ENCODE measurements at regions not wholly inside any gene's neighbourhood (a gene's known extent, or its start where the extent isn't known, plus 50 kb on each side); places are given as distances from the start of the nearest gene placed in this dataset.

DNA sequence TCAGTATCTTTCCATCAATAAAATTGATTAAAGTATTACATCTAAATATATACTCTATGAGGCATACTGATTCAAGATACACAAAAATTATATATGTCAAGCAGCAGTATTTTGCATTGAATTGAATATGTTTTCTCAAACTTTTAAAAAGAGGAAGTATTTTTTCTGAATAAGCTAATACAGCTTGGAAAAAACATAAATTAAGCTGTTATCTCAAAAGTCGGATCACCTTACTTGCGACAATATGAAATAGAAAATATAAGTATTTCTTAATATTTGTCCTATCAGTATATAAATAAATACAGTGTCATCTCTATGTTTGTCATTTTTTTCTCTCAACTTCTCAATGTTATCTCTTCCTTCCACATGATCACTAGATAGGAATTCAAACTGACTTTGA is 139.3 kb downstream of the MBL2 start:
- H3K9me3 ChIP-seq (ENCODE audit: insufficient read depth, low read depth, low read length) = no peaks in the 10 kb centered on the region
- H3K4me3 ChIP-seq (ENCODE audit: low read length) = no peak overlapping the region
- no CpG with 5 or more reads among the region's 2 CpGs for WGBS
- no peaks in the 10 kb centered on the region for H3K27me3 ChIP-seq (ENCODE audit: insufficient read depth, low read length)
- H3K36me3 ChIP-seq (ENCODE audit: insufficient read depth, low read length) = no peaks in the 10 kb centered on the region
- H3K27ac ChIP-seq (ENCODE audit: low read depth, low read length) = no peak overlapping the region
- H3K9ac ChIP-seq (ENCODE audit: low read depth, low read length) = no peak overlapping the region
- peaks cover 11% of the 10 kb centered on the region for H3K4me1 ChIP-seq (ENCODE audit: insufficient read depth, low read length)

DNA sequence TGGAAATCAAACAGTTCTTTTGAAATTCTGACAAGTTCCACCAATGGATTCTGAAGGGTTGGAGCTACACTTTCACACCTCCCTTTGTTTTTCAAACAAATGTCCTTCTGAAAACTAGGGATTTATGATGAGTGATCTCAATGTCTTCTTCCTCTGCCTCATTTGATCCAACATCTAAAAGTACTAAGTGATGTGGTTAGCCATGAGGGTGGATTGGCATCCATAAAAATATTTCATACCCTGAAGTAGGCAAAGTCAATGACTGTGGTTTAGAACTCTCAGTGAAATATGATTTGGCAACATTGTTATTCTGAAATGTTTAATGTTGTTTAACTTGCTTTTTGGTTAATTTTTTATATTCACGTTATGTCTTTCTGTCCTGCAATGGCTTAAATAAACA is 136.9 kb downstream of the MBL2 start:
- peaks cover 11% of the 10 kb centered on the region for H3K4me1 ChIP-seq (ENCODE audit: insufficient read depth, low read length)
- H3K4me3 ChIP-seq (ENCODE audit: low read length) = no peak overlapping the region
- H3K27ac ChIP-seq (ENCODE audit: low read depth, low read length) = no peak overlapping the region
- no peaks in the 10 kb centered on the region for H3K27me3 ChIP-seq (ENCODE audit: insufficient read depth, low read length)
- no peaks in the 10 kb centered on the region for H3K36me3 ChIP-seq (ENCODE audit: insufficient read depth, low read length)
- H3K9ac ChIP-seq (ENCODE audit: low read depth, low read length) = no peak overlapping the region
- H3K9me3 ChIP-seq (ENCODE audit: insufficient read depth, low read depth, low read length) = no peaks in the 10 kb centered on the region
- WGBS = no CpG with 5 or more reads among the region's 1 CpG

GRCh38 chr10:52636874-52637273 is 135.7 kb downstream of the MBL2 start:
- no peak overlapping the region for H3K27ac ChIP-seq (ENCODE audit: low read depth, low read length)
- H3K36me3 ChIP-seq (ENCODE audit: insufficient read depth, low read length) = no peaks in the 10 kb centered on the region
- no peak overlapping the region for H3K9ac ChIP-seq (ENCODE audit: low read depth, low read length)
- H3K9me3 ChIP-seq (ENCODE audit: insufficient read depth, low read depth, low read length) = no peaks in the 10 kb centered on the region
- no peak overlapping the region for H3K4me3 ChIP-seq (ENCODE audit: low read length)
- peaks cover 11% of the 10 kb centered on the region for H3K4me1 ChIP-seq (ENCODE audit: insufficient read depth, low read length)
- no peaks in the 10 kb centered on the region for H3K27me3 ChIP-seq (ENCODE audit: insufficient read depth, low read length)

DNA sequence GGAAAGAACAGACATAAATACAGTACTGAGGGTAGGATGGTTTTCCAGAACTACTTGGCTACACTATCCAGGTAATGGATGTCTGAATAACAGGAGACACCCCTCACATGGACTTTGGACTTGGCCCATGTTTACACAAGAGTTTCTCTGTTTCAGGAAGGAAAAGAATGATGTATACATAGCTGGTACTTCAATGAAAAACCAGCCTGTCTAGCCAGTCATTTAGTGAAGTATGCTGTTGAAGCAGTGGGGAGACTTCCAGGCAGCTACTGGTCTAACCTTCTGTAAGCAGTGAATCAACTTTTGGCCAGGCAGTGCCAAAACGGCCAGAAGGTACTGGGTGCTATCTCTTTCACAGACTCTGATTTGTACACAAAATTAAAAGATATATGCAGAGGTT is 135.0 kb downstream of the MBL2 start:
- H3K9ac ChIP-seq (ENCODE audit: low read depth, low read length) = no peak overlapping the region
- H3K9me3 ChIP-seq (ENCODE audit: insufficient read depth, low read depth, low read length) = no peaks in the 10 kb centered on the region
- peaks cover 5% of the 10 kb centered on the region for H3K4me1 ChIP-seq (ENCODE audit: insufficient read depth, low read length)
- 100% methylated on average over 1 of the region's 1 CpG for WGBS
- no peaks in the 10 kb centered on the region for H3K36me3 ChIP-seq (ENCODE audit: insufficient read depth, low read length)
- H3K27me3 ChIP-seq (ENCODE audit: insufficient read depth, low read length) = no peaks in the 10 kb centered on the region
- no peak overlapping the region for H3K27ac ChIP-seq (ENCODE audit: low read depth, low read length)
- no peak overlapping the region for H3K4me3 ChIP-seq (ENCODE audit: low read length)

GRCh38 chr10:52639652-52640051 is 132.9 kb downstream of the MBL2 start:
- no peak overlapping the region for H3K27ac ChIP-seq (ENCODE audit: low read depth, low read length)
- H3K4me1 ChIP-seq (ENCODE audit: insufficient read depth, low read length) = no peaks in the 10 kb centered on the region
- H3K27me3 ChIP-seq (ENCODE audit: insufficient read depth, low read length) = no peaks in the 10 kb centered on the region
- no peaks in the 10 kb centered on the region for H3K36me3 ChIP-seq (ENCODE audit: insufficient read depth, low read length)
- WGBS = no CpG with 5 or more reads among the region's 1 CpG
- no peak overlapping the region for H3K9ac ChIP-seq (ENCODE audit: low read depth, low read length)
- H3K4me3 ChIP-seq (ENCODE audit: low read length) = no peak overlapping the region
- H3K9me3 ChIP-seq (ENCODE audit: insufficient read depth, low read depth, low read length) = no peaks in the 10 kb centered on the region

- no peaks in the 10 kb centered on the region for H3K36me3 ChIP-seq (ENCODE audit: insufficient read depth, low read length)
- no peak overlapping the region for H3K9ac ChIP-seq (ENCODE audit: low read depth, low read length)
- no peaks in the 10 kb centered on the region for H3K27me3 ChIP-seq (ENCODE audit: insufficient read depth, low read length)
- no peak overlapping the region for H3K4me3 ChIP-seq (ENCODE audit: low read length)
- no peak overlapping the region for H3K27ac ChIP-seq (ENCODE audit: low read depth, low read length)
- WGBS = 68% methylated on average over 4 of the region's 4 CpGs
- no peaks in the 10 kb centered on the region for H3K4me1 ChIP-seq (ENCODE audit: insufficient read depth, low read length)
- no peaks in the 10 kb centered on the region for H3K9me3 ChIP-seq (ENCODE audit: insufficient read depth, low read depth, low read length)
Measured at GRCh38 chr10:52642208-52642607, 130.4 kb downstream of the MBL2 start.

GRCh38 chr10:52644373-52645186 is 128.0 kb downstream of the MBL2 start:
- Histone ChIP-seq H3K27me3 (ENCODE audit: insufficient read depth, low read length) (no peaks in the 10 kb centered on the region), H3K9ac (ENCODE audit: low read depth, low read length) (no peak overlapping the region), H3K4me3 (ENCODE audit: low read length) (no peak overlapping the region), H3K4me1 (ENCODE audit: insufficient read depth, low read length) (no peaks in the 10 kb centered on the region), H3K36me3 (ENCODE audit: insufficient read depth, low read length) (no peaks in the 10 kb centered on the region), H3K9me3 (ENCODE audit: insufficient read depth, low read depth, low read length) (no peaks in the 10 kb centered on the region), H3K27ac (ENCODE audit: low read depth, low read length) (no peak overlapping the region)
- 72% methylated on average over 2 of the region's 3 CpGs for WGBS

DNA sequence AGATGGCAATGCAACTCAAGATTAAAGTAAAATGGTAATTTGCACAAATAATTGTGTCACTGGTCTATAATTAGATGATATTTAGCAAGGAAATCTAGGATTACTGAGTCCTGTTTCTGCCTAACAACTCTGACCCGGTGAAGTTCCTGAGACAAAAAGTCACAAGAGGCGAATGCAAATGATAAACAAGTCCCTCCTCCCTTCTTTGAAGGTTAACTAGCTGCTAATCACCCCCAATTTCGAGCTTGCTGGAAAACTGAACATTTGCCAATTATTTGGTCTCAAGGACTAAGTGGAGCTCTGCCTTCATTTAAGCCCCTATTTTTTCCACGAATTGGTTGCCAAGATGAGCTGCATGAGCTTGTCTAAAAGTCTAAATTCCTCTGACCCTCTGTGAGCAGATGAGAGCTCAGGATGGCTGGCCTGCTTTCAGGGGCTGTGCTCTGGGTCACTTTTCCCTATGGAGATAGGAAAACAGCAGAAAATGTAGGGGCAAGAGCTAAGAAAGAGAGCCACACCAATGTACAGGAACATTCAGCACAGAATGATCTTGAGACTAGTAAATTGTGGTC is 127.3 kb downstream of the MBL2 start:
- Histone ChIP-seq H3K9me3 (ENCODE audit: insufficient read depth, low read depth, low read length) (no peaks in the 10 kb centered on the region), H3K27ac (ENCODE audit: low read depth, low read length) (no peak overlapping the region), H3K4me1 (ENCODE audit: insufficient read depth, low read length) (no peaks in the 10 kb centered on the region), H3K27me3 (ENCODE audit: insufficient read depth, low read length) (no peaks in the 10 kb centered on the region), H3K9ac (ENCODE audit: low read depth, low read length) (no peak overlapping the region), H3K36me3 (ENCODE audit: insufficient read depth, low read length) (no peaks in the 10 kb centered on the region), H3K4me3 (ENCODE audit: low read length) (no peak overlapping the region)
- 54% methylated on average over 4 of the region's 4 CpGs for WGBS

- Histone ChIP-seq H3K4me3 (ENCODE audit: low read length) (no peak overlapping the region), H3K9me3 (ENCODE audit: insufficient read depth, low read depth, low read length) (no peaks in the 10 kb centered on the region), H3K27me3 (ENCODE audit: insufficient read depth, low read length) (no peaks in the 10 kb centered on the region), H3K9ac (ENCODE audit: low read depth, low read length) (no peak overlapping the region), H3K27ac (ENCODE audit: low read depth, low read length) (no peak overlapping the region), H3K4me1 (ENCODE audit: insufficient read depth, low read length) (no peaks in the 10 kb centered on the region), H3K36me3 (ENCODE audit: insufficient read depth, low read length) (no peaks in the 10 kb centered on the region)
- WGBS = 95% methylated on average over 1 of the region's 1 CpG
Measured at GRCh38 chr10:52649511-52649910, 123.1 kb downstream of the MBL2 start.

- H3K4me3 ChIP-seq (ENCODE audit: low read length) = no peak overlapping the region
- no peaks in the 10 kb centered on the region for H3K9me3 ChIP-seq (ENCODE audit: insufficient read depth, low read depth, low read length)
- no peak overlapping the region for H3K9ac ChIP-seq (ENCODE audit: low read depth, low read length)
- no peaks in the 10 kb centered on the region for H3K4me1 ChIP-seq (ENCODE audit: insufficient read depth, low read length)
- WGBS = 85% methylated on average over 4 of the region's 4 CpGs
- H3K36me3 ChIP-seq (ENCODE audit: insufficient read depth, low read length) = no peaks in the 10 kb centered on the region
- no peak overlapping the region for H3K27ac ChIP-seq (ENCODE audit: low read depth, low read length)
- no peaks in the 10 kb centered on the region for H3K27me3 ChIP-seq (ENCODE audit: insufficient read depth, low read length)
Measured at GRCh38 chr10:52650873-52651272, 121.7 kb downstream of the MBL2 start.

DNA sequence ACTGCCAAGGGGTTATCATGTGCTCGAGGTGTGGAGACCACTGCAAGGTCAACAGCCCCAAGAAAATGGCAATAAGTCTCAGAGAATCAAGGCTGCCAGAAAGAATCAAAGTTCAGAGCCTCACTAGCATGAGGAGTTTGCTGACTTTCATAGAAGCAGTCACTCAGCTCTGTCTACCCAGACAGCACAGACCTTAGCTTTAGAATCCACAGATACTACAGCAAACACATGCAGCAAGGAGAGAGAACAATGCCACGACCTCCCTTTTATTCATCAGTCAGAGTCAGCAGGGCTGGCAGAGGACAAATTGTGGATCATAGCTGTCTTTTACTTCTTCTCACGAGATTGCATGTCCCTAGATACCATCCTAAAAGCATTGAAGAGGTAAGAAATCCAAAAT is 121.3 kb downstream of the MBL2 start:
- Histone ChIP-seq H3K9me3 (ENCODE audit: insufficient read depth, low read depth, low read length) (no peaks in the 10 kb centered on the region), H3K27ac (ENCODE audit: low read depth, low read length) (no peak overlapping the region), H3K4me3 (ENCODE audit: low read length) (no peak overlapping the region), H3K36me3 (ENCODE audit: insufficient read depth, low read length) (no peaks in the 10 kb centered on the region), H3K9ac (ENCODE audit: low read depth, low read length) (no peak overlapping the region), H3K27me3 (ENCODE audit: insufficient read depth, low read length) (no peaks in the 10 kb centered on the region), H3K4me1 (ENCODE audit: insufficient read depth, low read length) (no peaks in the 10 kb centered on the region)
- WGBS = 64% methylated on average over 3 of the region's 3 CpGs

Data from HUES64 (cell line).